ENCODE measurements at regions not wholly inside any gene's neighbourhood (a gene's known extent, or its start where the extent isn't known, plus 50 kb on each side); places are given as distances from the start of the nearest gene placed in this dataset.

DNA sequence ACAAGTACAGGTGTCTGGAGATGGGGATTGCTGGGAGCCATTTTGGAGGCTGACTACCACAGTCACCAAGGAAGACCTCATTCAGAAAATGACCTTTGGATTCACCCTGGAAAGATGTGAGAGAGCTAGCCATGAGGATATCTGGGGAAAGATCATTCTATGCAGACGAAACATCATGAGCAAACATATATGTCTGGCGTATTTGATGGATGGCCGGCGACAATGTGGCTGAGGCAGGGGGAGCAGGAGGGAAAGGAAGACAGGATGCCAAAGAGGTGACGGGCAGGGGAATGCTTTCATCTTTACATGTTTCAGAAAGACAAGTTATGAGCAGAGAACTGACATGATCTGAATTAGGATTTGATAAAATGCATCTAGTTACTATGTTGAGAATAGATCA is 61.5 kb upstream of the SOX13 start:
- TF ChIP-seq EZH2phosphoT487 (IDR thresholded peaks at IDR 0.05; ENCODE audit: insufficient read depth, low read depth) (no peak), EZH2 (IDR thresholded peaks at IDR 0.05; ENCODE audit: insufficient read depth, poor library complexity, severe bottlenecking) (no peak)

All from GM23248 (cell line).